SJCRH30 (cell line): ENCODE measurements at regions not wholly inside any gene's neighbourhood (a gene's known extent, or its start where the extent isn't known, plus 50 kb on each side); places are given as distances from the start of the nearest gene placed in this dataset.
"Not testable (repeated sequence)": the region's sequence is repeated elsewhere in the genome, so short reads cannot be mapped to it uniquely, and the experiment has no call there.

Experiments
- DNase-seq, 2 experiments: peaks; one replicate each; pipeline ENCODE4 v3.0.0-alpha.2; 2015 to 2020
- H3K27ac ChIP-seq: fragments of 250-450 bp; sonication (Bioruptor Pico); 2 replicates; pipeline ENCODE4 v1.5.1; 2020; ENCODE audit warnings: mild to moderate bottlenecking, moderate library complexity
- H3K27me3 ChIP-seq: fragments of 250-450 bp; sonication (Bioruptor Pico); 2 replicates; pipeline ENCODE4 v1.5.1; 2020; ENCODE audit warnings: mild to moderate bottlenecking, moderate library complexity
- H3K36me3 ChIP-seq: fragments of 250-450 bp; sonication (Bioruptor Pico); 2 replicates; pipeline ENCODE4 v1.5.1; 2020; ENCODE audit warnings: mild to moderate bottlenecking, moderate library complexity
- H3K4me1 ChIP-seq: fragments of 250-450 bp; sonication (Bioruptor Pico); 2 replicates; pipeline ENCODE4 v1.5.1; 2020; ENCODE audit warnings: mild to moderate bottlenecking, moderate library complexity
- H3K4me3 ChIP-seq: fragments of 250-450 bp; sonication (Bioruptor Pico); 2 replicates; pipeline ENCODE4 v1.5.1; 2020; ENCODE audit warnings: mild to moderate bottlenecking, moderate library complexity
- H3K9me3 ChIP-seq: fragments of 250-450 bp; sonication (Bioruptor Pico); replicated peaks from 2 replicates; pipeline ENCODE4 v1.5.1; 2020; ENCODE audit warnings: mild to moderate bottlenecking, moderate library complexity

GRCh38 chr5:87551911-87552310 lies 139.2 kb upstream of the CCNH start:
- peak; percentile 4 to 42 for DNase-seq
- H3K27me3 ChIP-seq, result no peaks in the 10 kb centered on the region
- no peaks in the 10 kb centered on the region for H3K4me1 ChIP-seq
- H3K9me3 ChIP-seq, result no peaks in the 10 kb centered on the region
- H3K27ac ChIP-seq, result no peak overlapping the region
- no peaks in the 10 kb centered on the region for H3K36me3 ChIP-seq
- no peak overlapping the region for H3K4me3 ChIP-seq

- Histone ChIP-seq H3K27ac (no peak overlapping the region), H3K27me3 (no peaks in the 10 kb centered on the region), H3K9me3 (no peaks in the 10 kb centered on the region), H3K4me1 (no peaks in the 10 kb centered on the region), H3K36me3 (no peaks in the 10 kb centered on the region), H3K4me3 (no peak overlapping the region)
- no peak for DNase-seq
These were observed 128.9 kb upstream of the CCNH start for GRCh38 chr5:87541676-87542075.

GRCh38 chr5:87541033-87541432 lies 128.3 kb upstream of the CCNH start:
- H3K9me3 ChIP-seq, result no peaks in the 10 kb centered on the region
- H3K27me3 ChIP-seq, result no peaks in the 10 kb centered on the region
- peak; percentile 52 to 64 for DNase-seq
- no peak overlapping the region for H3K4me3 ChIP-seq
- H3K36me3 ChIP-seq, result no peaks in the 10 kb centered on the region
- no peak overlapping the region for H3K27ac ChIP-seq
- no peaks in the 10 kb centered on the region for H3K4me1 ChIP-seq

GRCh38 chr5:87539839-87540238 lies 127.1 kb upstream of the CCNH start:
- no peaks in the 10 kb centered on the region for H3K9me3 ChIP-seq
- peak in 1 of 2 experiments; percentile 12 for DNase-seq
- H3K36me3 ChIP-seq, result no peaks in the 10 kb centered on the region
- no peak overlapping the region for H3K4me3 ChIP-seq
- no peaks in the 10 kb centered on the region for H3K27me3 ChIP-seq
- no peaks in the 10 kb centered on the region for H3K4me1 ChIP-seq
- H3K27ac ChIP-seq, result no peak overlapping the region

GRCh38 chr5:87536365-87536764 lies 123.6 kb upstream of the CCNH start:
- Histone ChIP-seq H3K36me3 (no peaks in the 10 kb centered on the region), H3K9me3 (no peaks in the 10 kb centered on the region)

GRCh38 chr5:87535706-87536105 lies 123.0 kb upstream of the CCNH start:
- Histone ChIP-seq H3K27ac (no peak overlapping the region), H3K4me3 (no peak overlapping the region), H3K9me3 (no peaks in the 10 kb centered on the region), H3K4me1 (no peaks in the 10 kb centered on the region), H3K36me3 (no peaks in the 10 kb centered on the region), H3K27me3 (no peaks in the 10 kb centered on the region)
- DNase-seq, result no peak

More at GRCh38 chr5:87536365-87536764, 123.6 kb upstream of the CCNH start:
- no peaks in the 10 kb centered on the region for H3K4me1 ChIP-seq
- no peak for DNase-seq
- no peak overlapping the region for H3K4me3 ChIP-seq
- H3K27ac ChIP-seq, result no peak overlapping the region
- no peaks in the 10 kb centered on the region for H3K27me3 ChIP-seq

GRCh38 chr5:87529486-87530076 lies 116.9 kb upstream of the CCNH start:
- no peak overlapping the region for H3K27ac ChIP-seq
- DNase-seq, result no peak
- H3K4me3 ChIP-seq, result no peak overlapping the region
- H3K36me3 ChIP-seq, result no peaks in the 10 kb centered on the region
- H3K4me1 ChIP-seq, result no peaks in the 10 kb centered on the region; the same call in 1 of the 2 replicates
- no peaks in the 10 kb centered on the region for H3K27me3 ChIP-seq
- H3K9me3 ChIP-seq, result no peaks in the 10 kb centered on the region

- peak; percentile 68 to 76 for DNase-seq
- Histone ChIP-seq H3K27ac (no peak overlapping the region), H3K36me3 (no peaks in the 10 kb centered on the region), H3K27me3 (no peaks in the 10 kb centered on the region), H3K4me1 (no peaks in the 10 kb centered on the region; the same call in 1 of the 2 replicates), H3K9me3 (no peaks in the 10 kb centered on the region), H3K4me3 (no peak overlapping the region)
These were observed 113.4 kb upstream of the CCNH start for GRCh38 chr5:87526131-87526530.

GRCh38 chr5:87524217-87524616 lies 111.5 kb upstream of the CCNH start:
- no peak overlapping the region for H3K27ac ChIP-seq
- H3K4me1 ChIP-seq, result no peaks in the 10 kb centered on the region; the same call in 1 of the 2 replicates
- no peaks in the 10 kb centered on the region for H3K27me3 ChIP-seq
- H3K4me3 ChIP-seq, result no peak overlapping the region
- H3K36me3 ChIP-seq, result no peaks in the 10 kb centered on the region
- DNase-seq, result no peak
- no peaks in the 10 kb centered on the region for H3K9me3 ChIP-seq

GRCh38 chr5:87511778-87512177 lies 99.0 kb upstream of the CCNH start:
- H3K4me3 ChIP-seq, H3K4me1 ChIP-seq, H3K9me3 ChIP-seq, H3K27ac ChIP-seq, DNase-seq, H3K36me3 ChIP-seq, H3K27me3 ChIP-seq: not testable (repeated sequence)

GRCh38 chr5:87503004-87503403 lies 90.3 kb upstream of the CCNH start:
- Histone ChIP-seq H3K4me1 (no peaks in the 10 kb centered on the region), H3K9me3 (no peaks in the 10 kb centered on the region), H3K4me3 (no peak overlapping the region), H3K36me3 (no peaks in the 10 kb centered on the region), H3K27ac (no peak overlapping the region), H3K27me3 (no peaks in the 10 kb centered on the region)
- no peak for DNase-seq

GRCh38 chr5:87499478-87500410 lies 87.0 kb upstream of the CCNH start:
- Histone ChIP-seq H3K9me3 (no peaks in the 10 kb centered on the region), H3K4me1 (no peaks in the 10 kb centered on the region), H3K27me3 (no peaks in the 10 kb centered on the region), H3K36me3 (no peaks in the 10 kb centered on the region), H3K27ac (no peak overlapping the region), H3K4me3 (no peak overlapping the region)
- DNase-seq, result no peak
